CD4-positive, alpha-beta T cell treated with Interleukin-10 for 1 hour (primary cell): ENCODE measurements at regions not wholly inside any gene's neighbourhood (a gene's known extent, or its start where the extent isn't known, plus 50 kb on each side); places are given as distances from the start of the nearest gene placed in this dataset.

ENCODE experiments used
- DNase-seq: peaks from one replicate; pipeline ENCODE4 v3.0.0-alpha.2; 2020

GRCh38 chr10:78301481-78301880, 267.8 kb downstream of the RPS24 start:
- no peak for DNase-seq

DNA sequence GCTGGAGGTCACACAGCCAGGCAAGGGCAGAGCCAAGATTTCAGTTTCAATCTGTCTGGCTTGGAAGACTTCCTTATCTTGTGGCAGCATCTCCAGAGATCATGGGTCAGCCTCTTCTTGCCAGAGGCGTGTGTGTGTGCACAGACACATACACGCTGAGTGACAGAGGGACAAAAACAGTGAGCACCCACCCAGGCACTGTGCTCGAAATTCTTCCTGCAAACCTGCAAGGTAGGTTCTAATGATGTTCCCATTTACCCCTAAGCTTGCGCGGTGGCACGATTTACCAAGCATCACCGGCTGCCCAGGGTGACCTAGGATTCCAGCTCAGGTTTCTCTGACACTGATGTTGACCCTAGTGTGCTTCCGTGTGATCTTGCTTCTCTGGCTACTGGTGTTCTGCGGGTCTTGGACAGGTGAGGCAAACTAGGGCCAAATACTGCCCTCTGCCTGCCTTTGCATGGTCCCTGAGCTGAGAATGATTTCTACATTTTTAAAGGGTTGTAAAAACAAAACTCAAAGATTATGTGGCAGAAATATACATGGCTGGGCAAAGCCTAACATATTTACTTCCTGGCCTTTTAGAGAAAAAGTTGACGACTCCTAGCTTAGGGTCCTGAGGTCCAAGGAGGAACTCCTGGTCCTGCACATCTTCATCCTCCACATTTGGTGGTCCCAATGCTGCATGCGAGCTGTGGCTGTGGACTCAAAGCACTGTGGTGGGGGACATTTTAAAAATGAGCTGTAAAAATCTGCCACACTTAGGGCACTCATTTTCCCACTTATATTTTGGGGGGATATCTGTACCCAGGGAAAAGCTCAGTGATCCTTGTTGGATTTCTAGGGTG, 268.5 kb downstream of the RPS24 start:
- DNase-seq: no peak

- DNase-seq: no peak
Observed at GRCh38 chr10:78302739-78302988, 269.0 kb downstream of the RPS24 start.

GRCh38 chr10:78302989-78303854, 269.6 kb downstream of the RPS24 start:
- DNase-seq: peak; percentile 97

- DNase-seq: no peak
Observed at GRCh38 chr10:78304091-78305045, 270.7 kb downstream of the RPS24 start.

GRCh38 chr10:78305311-78305710, 271.6 kb downstream of the RPS24 start:
- DNase-seq: no peak

GRCh38 chr10:78306358-78306757, 272.7 kb downstream of the RPS24 start:
- no peak for DNase-seq

- DNase-seq: no peak
Observed at GRCh38 chr10:78307576-78307975, 273.9 kb downstream of the RPS24 start.

DNA sequence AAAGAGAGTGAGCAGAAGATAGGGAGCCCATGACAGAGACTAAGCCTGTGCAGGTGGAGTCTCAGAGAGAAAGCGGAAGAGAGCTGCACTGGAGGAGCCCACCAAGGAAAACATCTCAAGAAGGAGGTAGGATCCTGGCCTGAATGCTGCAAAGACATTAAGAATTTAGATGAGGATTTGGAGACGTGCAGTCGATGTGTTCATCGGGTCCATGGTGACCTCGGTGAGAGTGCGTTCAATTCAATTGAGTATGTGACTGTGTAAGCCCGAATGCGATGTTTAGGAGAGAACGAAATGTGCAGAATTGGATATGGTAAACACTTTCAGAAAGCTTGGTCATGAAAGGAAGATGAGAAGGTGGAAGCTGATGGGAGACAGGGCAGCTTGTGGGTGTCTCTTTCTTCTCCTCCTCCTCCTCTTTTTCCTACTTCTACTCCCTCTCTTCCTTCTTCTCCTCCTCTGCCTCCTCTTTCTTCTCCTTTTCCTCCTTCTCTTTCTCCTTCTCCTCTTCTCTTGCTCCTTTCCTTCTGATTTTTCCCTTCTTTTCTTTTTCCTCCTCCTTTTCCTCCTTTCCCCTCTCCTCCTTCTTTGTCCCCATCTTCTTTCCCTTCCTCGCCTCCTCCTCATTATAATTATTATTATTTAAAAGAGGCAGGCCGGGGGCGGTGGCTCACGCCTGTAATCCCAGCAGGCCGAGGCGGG, 276.0 kb downstream of the RPS24 start:
- no peak for DNase-seq

DNA sequence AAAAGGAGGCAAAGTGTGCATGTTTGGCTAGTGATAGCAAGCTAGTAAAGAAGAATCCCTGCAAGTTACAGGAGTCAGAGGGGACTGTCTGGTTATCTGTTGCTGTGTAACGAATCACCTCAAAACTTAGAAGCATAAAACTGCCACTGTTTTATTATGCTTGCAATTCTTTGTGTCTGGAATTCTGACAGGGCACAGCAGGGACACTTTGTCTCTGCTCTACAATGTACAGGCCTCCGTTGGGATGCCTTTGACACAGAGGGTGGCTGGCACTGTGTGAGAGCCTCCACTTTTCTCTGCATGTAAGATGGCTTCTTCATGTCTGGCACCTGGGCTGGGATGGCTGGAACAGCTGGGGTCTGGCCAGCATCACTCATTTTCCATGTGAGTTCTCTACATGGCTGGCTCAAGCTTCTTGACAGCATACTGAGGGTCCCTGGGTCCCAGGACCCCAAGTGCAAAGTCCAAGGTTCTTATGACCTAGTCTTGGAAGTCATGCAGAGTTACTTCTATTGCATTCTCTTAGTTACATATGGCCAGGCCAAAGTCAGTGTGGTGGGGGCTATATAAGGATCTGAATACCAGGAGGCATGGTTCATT, 276.9 kb downstream of the RPS24 start:
- no peak for DNase-seq

DNA sequence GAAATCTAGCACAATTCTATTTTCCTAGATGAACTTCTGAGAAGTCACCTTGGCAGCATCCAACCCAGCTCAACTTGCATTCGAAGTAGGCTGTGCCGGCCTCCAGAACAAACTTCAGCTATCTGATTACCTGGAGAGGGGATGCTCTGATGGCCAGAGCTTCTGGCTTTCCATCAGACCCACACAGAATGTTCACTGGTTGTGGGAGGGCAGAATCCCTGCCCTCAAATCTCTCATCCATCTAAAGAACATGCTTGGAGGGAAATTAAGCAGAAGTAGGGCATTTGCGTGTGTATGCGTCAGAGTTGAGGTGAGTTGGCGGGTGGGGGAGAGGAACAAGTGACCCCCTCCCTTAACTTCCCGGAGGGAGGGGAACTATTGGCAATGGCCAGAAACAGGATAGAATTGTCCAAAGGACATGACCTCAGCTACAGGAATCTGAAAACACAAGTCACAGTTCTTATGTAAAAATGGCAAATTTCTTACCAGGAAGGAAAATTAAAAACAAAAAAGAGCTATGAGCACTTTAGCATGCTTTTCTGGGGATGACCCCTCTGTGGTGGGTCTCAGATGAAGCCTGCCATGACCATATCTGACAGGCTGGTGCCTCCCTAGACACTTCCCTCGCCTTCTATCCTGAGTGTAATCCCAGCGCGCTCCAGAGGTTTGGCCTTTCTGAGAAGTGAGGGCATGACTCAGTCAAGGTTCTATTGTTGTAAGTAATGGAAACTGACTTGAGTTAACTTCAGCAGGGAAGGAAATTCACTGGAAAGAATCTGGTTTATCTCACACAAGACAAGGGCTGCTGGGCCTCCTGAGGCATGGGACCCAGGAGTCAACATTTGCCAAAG, 278.8 kb downstream of the RPS24 start:
- no peak for DNase-seq

DNA sequence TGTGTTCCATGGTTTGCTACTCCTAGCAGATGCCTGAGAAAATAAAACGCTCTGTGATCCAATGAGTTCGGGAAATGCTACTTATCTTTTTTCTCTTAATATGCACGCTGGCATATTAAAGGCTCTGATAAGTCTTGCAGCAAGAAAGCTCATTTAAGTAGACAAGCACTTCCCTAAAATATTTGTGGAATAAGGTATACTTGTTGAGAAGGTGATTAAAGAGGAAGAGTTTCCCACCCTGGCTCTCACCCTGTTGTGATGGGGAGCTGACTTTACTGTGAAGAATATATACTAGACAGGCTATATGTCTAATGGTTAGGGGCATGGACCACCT, 279.4 kb downstream of the RPS24 start:
- DNase-seq: no peak

GRCh38 chr10:78313636-78314035, 280.0 kb downstream of the RPS24 start:
- DNase-seq: no peak

- no peak for DNase-seq
Observed at GRCh38 chr10:78314651-78315050, 281.0 kb downstream of the RPS24 start.

DNA sequence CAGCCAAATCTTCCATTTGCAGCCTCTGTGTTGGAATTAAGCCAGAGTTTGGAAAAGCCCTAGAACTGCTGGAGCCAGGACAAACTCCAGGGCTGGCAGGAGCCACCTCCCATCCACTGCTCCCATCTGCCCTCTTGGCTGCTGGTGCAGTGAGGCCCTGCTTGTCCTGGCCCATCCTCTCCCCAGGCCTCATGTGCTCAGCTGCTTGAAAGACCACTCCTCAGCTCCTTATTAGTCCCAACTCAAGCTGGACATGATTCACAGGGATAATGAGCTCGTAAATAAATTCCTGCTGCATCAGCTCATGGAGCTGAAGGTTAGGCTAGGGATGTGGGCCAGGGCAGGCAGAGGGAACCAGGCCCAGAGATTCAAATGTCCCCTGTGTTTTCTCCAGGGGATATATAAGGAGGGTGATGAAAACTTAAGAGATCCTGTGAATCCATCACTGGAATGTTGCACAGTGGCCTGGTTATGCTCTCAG, 282.8 kb downstream of the RPS24 start:
- DNase-seq: no peak

GRCh38 chr10:78318305-78318704, 284.6 kb downstream of the RPS24 start:
- no peak for DNase-seq

GRCh38 chr10:78319371-78319770, 285.7 kb downstream of the RPS24 start:
- DNase-seq: no peak

DNA sequence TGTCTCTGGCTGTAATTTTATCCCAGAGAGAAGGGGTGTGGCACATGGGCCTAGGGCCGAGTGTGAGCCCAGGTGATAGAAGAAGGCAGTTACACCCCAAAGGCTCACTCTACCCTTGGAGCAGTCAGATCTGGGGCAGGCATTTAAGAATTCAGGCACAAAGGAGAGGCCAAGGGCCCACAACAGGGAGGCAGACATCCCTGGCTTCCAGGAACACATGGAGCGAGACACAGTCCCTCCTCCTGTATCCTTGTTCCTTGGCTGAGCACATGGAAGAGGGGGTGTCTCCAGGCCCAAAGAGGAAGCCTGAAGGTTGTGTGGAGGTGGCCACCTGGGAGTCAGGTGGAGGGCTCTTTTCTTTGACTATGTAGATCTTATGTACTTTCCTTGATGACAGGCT, 286.2 kb downstream of the RPS24 start:
- no peak for DNase-seq

GRCh38 chr10:78320506-78320905, 286.8 kb downstream of the RPS24 start:
- DNase-seq: no peak

GRCh38 chr10:78321000-78321399, 287.3 kb downstream of the RPS24 start:
- DNase-seq: no peak

DNA sequence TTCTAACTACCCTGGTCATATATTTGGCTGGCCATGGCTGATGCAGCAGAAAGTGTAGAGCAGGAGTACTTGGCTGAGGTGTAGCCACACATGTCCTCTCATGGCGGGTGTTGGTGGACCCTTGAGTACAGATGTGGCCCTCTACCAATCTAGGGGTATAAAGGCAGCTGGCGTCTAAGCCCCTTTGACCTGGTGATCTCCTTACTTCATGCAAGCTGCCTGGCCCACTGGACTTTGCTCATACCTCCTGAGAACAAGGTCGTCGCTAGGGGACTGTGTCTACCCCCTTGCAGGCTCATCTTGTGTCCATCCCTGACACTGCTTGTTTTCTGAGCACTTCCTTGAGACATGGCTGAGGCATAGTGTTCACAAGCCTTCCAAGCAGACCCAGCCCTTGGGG, 287.8 kb downstream of the RPS24 start:
- no peak for DNase-seq
